ENCODE measurements at regions not wholly inside any gene's neighbourhood (a gene's known extent, or its start where the extent isn't known, plus 50 kb on each side); places are given as distances from the start of the nearest gene placed in this dataset.

DNA sequence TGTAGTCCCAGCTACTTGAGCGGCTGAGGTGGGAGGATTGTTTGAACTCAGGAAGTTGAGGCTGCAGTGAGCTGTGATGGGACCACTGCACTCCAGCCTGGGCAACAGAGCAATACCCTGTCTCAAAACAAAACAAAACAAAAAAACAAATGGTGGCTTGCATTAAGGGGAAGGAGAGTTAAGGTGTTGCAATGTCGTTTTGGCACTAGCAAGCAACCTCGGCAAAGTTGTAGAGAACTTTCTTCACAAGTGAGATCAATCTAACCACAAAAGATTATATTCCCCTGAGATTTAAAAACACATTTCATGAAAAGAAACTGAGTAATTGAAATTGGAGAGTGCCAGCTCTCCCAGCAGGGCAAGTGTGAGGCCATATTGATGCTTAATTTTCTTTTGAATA is 153.7 kb downstream of the KLF5 start:
- TF ChIP-seq EZH2 (IDR thresholded peaks at IDR 0.05; ENCODE audit: borderline replicate concordance, low read length), result no peak
- TF ChIP-seq, protein P1, sequence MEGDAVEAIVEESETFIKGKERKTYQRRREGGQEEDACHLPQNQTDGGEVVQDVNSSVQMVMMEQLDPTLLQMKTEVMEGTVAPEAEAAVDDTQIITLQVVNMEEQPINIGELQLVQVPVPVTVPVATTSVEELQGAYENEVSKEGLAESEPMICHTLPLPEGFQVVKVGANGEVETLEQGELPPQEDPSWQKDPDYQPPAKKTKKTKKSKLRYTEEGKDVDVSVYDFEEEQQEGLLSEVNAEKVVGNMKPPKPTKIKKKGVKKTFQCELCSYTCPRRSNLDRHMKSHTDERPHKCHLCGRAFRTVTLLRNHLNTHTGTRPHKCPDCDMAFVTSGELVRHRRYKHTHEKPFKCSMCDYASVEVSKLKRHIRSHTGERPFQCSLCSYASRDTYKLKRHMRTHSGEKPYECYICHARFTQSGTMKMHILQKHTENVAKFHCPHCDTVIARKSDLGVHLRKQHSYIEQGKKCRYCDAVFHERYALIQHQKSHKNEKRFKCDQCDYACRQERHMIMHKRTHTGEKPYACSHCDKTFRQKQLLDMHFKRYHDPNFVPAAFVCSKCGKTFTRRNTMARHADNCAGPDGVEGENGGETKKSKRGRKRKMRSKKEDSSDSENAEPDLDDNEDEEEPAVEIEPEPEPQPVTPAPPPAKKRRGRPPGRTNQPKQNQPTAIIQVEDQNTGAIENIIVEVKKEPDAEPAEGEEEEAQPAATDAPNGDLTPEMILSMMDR (IDR thresholded peaks at IDR 0.05; ENCODE audit: low read length), result no peak
- H3K9me3 ChIP-seq (ENCODE audit: low read length), result no peaks in the 10 kb centered on the region
- H3K4me2 ChIP-seq (ENCODE audit: low read length), result no peak overlapping the region

DNA sequence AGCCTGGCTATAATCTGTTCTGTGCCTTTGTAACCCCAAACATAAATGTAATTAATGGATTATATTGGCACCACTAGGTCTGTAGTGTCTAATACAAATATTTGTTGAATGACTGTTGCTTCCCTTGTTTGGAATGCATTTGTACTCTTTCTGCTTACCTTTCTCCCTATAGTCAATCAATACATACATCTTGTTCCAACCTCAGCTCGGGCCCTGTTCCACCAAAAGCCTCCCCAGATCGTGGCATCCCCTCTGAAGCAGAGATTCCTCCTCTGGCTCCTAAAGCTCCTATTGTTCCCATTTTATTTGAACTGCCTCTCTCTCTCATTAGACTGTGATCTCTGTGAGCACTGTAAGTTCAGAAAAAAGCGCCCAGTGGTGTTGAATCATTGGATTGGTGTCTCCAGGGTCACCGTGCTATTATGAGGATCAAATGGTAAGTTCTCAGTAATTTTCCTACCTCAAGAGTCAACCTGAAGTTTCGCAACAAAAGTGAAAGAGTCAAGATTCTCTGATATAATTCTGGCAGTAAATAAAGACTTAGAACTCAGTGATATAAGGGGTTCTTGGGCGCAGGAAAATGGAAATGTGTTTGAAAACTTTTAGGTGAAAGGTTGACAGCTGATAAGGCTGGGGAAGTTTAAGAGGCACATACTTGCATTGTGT is 151.5 kb downstream of the KLF5 start:
- Histone ChIP-seq H3K4me2 (ENCODE audit: low read length) (no peak overlapping the region), H3K36me3 (ENCODE audit: insufficient read depth, low read length) (no peaks in the 10 kb centered on the region), H3F3A (ENCODE audit: insufficient read depth, low read length) (no peaks in the 10 kb centered on the region), H3K27ac (ENCODE audit: low read depth, low read length, poor library complexity, severe bottlenecking) (no peak overlapping the region), H2AFZ (ENCODE audit: low read length) (no peak overlapping the region), H4K20me1 (ENCODE audit: insufficient read depth, low read length) (no peaks in the 10 kb centered on the region), H3K9ac (ENCODE audit: low read length) (no peak overlapping the region), H3K4me1 (ENCODE audit: insufficient read depth, low read length, severe bottlenecking) (no peaks in the 10 kb centered on the region), H3K79me2 (ENCODE audit: insufficient read depth, low read length) (no peaks in the 10 kb centered on the region), H3K9me3 (ENCODE audit: low read length) (no peaks in the 10 kb centered on the region), H3K9me2 (ENCODE audit: low read depth, low read length) (no peaks in the 10 kb centered on the region), H3K27me3 (ENCODE audit: insufficient read depth, low read length) (0 out of 2 replicates have a peak, but pooled peaks cover 3% of the 10 kb centered on the region), H3K4me3 (ENCODE audit: low read depth, low read length, poor library complexity, severe bottlenecking) (no peak overlapping the region)
- no peak for TF ChIP-seq EZH2 (IDR thresholded peaks at IDR 0.05; ENCODE audit: borderline replicate concordance, low read length)
- TF ChIP-seq, protein P1 (IDR thresholded peaks at IDR 0.05; ENCODE audit: low read length), result no peak

More for the DNA sequence above, 153.7 kb downstream of the KLF5 start:
- H3K4me1 ChIP-seq (ENCODE audit: insufficient read depth, low read length, severe bottlenecking), result no peaks in the 10 kb centered on the region
- no peaks in the 10 kb centered on the region for H4K20me1 ChIP-seq (ENCODE audit: insufficient read depth, low read length)
- 0 out of 2 replicates have a peak, but pooled peaks cover 3% of the 10 kb centered on the region for H3K27me3 ChIP-seq (ENCODE audit: insufficient read depth, low read length)
- H3K36me3 ChIP-seq (ENCODE audit: insufficient read depth, low read length), result no peaks in the 10 kb centered on the region
- H3K27ac ChIP-seq (ENCODE audit: low read depth, low read length, poor library complexity, severe bottlenecking), result no peak overlapping the region
- H2AFZ ChIP-seq (ENCODE audit: low read length), result no peak overlapping the region
- no peak overlapping the region for H3K9ac ChIP-seq (ENCODE audit: low read length)
- no peaks in the 10 kb centered on the region for H3K9me2 ChIP-seq (ENCODE audit: low read depth, low read length)
- H3F3A ChIP-seq (ENCODE audit: insufficient read depth, low read length), result no peaks in the 10 kb centered on the region
- no peaks in the 10 kb centered on the region for H3K79me2 ChIP-seq (ENCODE audit: insufficient read depth, low read length)
- H3K4me3 ChIP-seq (ENCODE audit: low read depth, low read length, poor library complexity, severe bottlenecking), result no peak overlapping the region

DNA sequence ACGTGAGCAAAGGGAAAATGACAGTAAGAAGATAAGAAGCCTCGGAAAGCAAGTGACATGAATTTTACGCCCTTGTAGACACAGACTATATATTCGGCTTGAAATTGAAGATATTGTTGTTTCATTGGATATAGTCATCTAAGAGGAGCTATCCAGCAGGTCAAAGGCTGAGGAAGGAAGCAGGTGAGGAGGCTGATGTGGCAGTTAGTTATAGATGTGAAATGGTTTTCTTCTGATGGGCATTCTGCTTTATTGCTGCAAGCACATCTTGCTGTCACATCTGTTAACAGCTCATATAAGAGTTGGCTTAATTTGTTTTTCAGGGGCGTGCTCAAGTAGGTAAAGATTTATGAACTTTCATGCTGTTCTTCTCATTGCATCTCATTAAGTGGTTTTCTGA is 146.1 kb downstream of the KLF5 start:
- Histone ChIP-seq H3F3A (ENCODE audit: insufficient read depth, low read length) (no peaks in the 10 kb centered on the region), H3K4me2 (ENCODE audit: low read length) (no peak overlapping the region), H3K27ac (ENCODE audit: low read depth, low read length, poor library complexity, severe bottlenecking) (no peak overlapping the region), H4K20me1 (ENCODE audit: insufficient read depth, low read length) (no peaks in the 10 kb centered on the region), H3K27me3 (ENCODE audit: insufficient read depth, low read length) (no peaks in the 10 kb centered on the region), H3K79me2 (ENCODE audit: insufficient read depth, low read length) (no peaks in the 10 kb centered on the region), H2AFZ (ENCODE audit: low read length) (no peak overlapping the region), H3K4me3 (ENCODE audit: low read depth, low read length, poor library complexity, severe bottlenecking) (no peak overlapping the region), H3K9ac (ENCODE audit: low read length) (no peak overlapping the region), H3K4me1 (ENCODE audit: insufficient read depth, low read length, severe bottlenecking) (no peaks in the 10 kb centered on the region), H3K9me2 (ENCODE audit: low read depth, low read length) (no peaks in the 10 kb centered on the region), H3K36me3 (ENCODE audit: insufficient read depth, low read length) (no peaks in the 10 kb centered on the region), H3K9me3 (ENCODE audit: low read length) (no peaks in the 10 kb centered on the region)
- TF ChIP-seq EZH2 (IDR thresholded peaks at IDR 0.05; ENCODE audit: borderline replicate concordance, low read length), result no peak

DNA sequence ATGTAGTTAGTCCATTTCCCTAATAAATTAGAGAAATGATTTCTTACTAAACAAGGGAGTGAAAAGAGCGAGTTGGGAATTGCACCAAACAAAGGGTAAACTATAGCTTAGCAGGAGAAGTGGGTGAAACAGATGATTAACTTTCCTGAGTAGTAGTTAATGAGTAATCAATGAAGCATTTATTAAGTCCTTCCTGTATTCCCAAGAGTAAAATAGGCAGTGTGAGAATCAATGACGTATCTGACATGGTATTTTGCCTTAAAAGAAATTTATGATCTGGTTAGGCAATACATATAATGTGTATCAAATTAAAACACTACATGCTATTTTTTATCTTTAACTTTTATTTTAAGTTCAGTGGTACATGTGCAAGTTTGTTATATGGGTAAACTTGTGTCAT is 142.8 kb downstream of the KLF5 start:
- H3K4me3 ChIP-seq (ENCODE audit: low read depth, low read length, poor library complexity, severe bottlenecking), result no peak overlapping the region
- no peak overlapping the region for H3K27ac ChIP-seq (ENCODE audit: low read depth, low read length, poor library complexity, severe bottlenecking)
- no peaks in the 10 kb centered on the region for H3K27me3 ChIP-seq (ENCODE audit: insufficient read depth, low read length)
- no peak overlapping the region for H2AFZ ChIP-seq (ENCODE audit: low read length)
- H3K4me2 ChIP-seq (ENCODE audit: low read length), result no peak overlapping the region
- no peaks in the 10 kb centered on the region for H3K36me3 ChIP-seq (ENCODE audit: insufficient read depth, low read length)
- no peaks in the 10 kb centered on the region for H3K9me2 ChIP-seq (ENCODE audit: low read depth, low read length)
- H3K9ac ChIP-seq (ENCODE audit: low read length), result no peak overlapping the region
- H4K20me1 ChIP-seq (ENCODE audit: insufficient read depth, low read length), result no peaks in the 10 kb centered on the region
- no peaks in the 10 kb centered on the region for H3K79me2 ChIP-seq (ENCODE audit: insufficient read depth, low read length)
- TF ChIP-seq, protein P1 (IDR thresholded peaks at IDR 0.05; ENCODE audit: low read length), result no peak
- no peak for TF ChIP-seq EZH2 (IDR thresholded peaks at IDR 0.05; ENCODE audit: borderline replicate concordance, low read length)
- no peaks in the 10 kb centered on the region for H3K4me1 ChIP-seq (ENCODE audit: insufficient read depth, low read length, severe bottlenecking)
- H3F3A ChIP-seq (ENCODE audit: insufficient read depth, low read length), result no peaks in the 10 kb centered on the region
- no peaks in the 10 kb centered on the region for H3K9me3 ChIP-seq (ENCODE audit: low read length)
